Ectodermal cell (in vitro differentiated cells): ENCODE measurements at regions not wholly inside any gene's neighbourhood (a gene's known extent, or its start where the extent isn't known, plus 50 kb on each side); places are given as distances from the start of the nearest gene placed in this dataset.

ENCODE experiments used
- H3K27ac ChIP-seq: 2 replicates; pipeline ENCODE4 v1.7.0; 2013; ENCODE audit warnings: mild to moderate bottlenecking, low read depth, low read length; ENCODE audit not compliant: insufficient read depth, poor library complexity, severe bottlenecking
- H3K27me3 ChIP-seq: 2 replicates; pipeline ENCODE4 v1.7.0; 2013; ENCODE audit warnings: mild to moderate bottlenecking, low read length; ENCODE audit not compliant: insufficient read depth, control insufficient read depth, poor library complexity, severe bottlenecking
- H3K36me3 ChIP-seq: one replicate; pipeline ENCODE4 v1.7.0; 2013; ENCODE audit warnings: low read length; ENCODE audit not compliant: control insufficient read depth, insufficient read depth
- H3K4me1 ChIP-seq: one replicate; pipeline ENCODE4 v1.7.0; 2013; ENCODE audit warnings: low read length; ENCODE audit not compliant: control insufficient read depth, insufficient read depth
- H3K4me3 ChIP-seq: 2 replicates; pipeline ENCODE4 v1.7.0; 2013; ENCODE audit warnings: low read depth, low read length, control low read depth; ENCODE audit not compliant: insufficient read depth
- H3K9me3 ChIP-seq: 2 replicates; pipeline ENCODE4 v1.7.0; 2013; ENCODE audit warnings: mild to moderate bottlenecking, low read length, moderate library complexity; ENCODE audit not compliant: control insufficient read depth
- WGBS, 2 experiments: methylation state at CpG; one replicate each; pipeline ENCODE4 v1.1.7; 2013; ENCODE audit warnings: missing lambda C conversion rate in 2 of 2; 5-methylcytosine and 5-hydroxymethylcytosine counted together

DNA sequence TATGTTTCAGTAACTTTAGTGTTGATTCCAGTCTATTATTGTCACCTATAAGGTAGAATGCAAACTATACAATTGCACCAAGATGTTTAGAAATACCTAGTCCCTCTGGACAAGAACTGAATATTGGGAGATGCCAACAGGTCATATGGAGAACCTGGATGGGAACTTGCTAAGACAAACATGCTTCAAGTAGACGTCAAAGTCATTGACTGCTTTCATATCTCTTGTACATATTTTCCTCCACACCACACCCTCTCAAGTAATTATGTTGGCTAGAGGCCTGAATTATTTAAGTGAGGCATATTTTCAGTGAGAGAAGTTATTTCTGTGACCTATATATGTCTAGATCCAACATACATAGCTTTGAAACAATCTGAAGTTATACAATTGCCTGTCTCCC lies 453.3 kb downstream of the ELAVL2 start:
- no peaks in the 10 kb centered on the region for H3K4me1 ChIP-seq
- H3K27ac ChIP-seq, result no peak overlapping the region
- H3K4me3 ChIP-seq, result no peak overlapping the region
- no peaks in the 10 kb centered on the region for H3K36me3 ChIP-seq
- H3K9me3 ChIP-seq, result no peaks in the 10 kb centered on the region
- H3K27me3 ChIP-seq, result no peaks in the 10 kb centered on the region
- WGBS, 2 experiments, result no CpG with 5 or more reads among the region's 1 CpG

DNA sequence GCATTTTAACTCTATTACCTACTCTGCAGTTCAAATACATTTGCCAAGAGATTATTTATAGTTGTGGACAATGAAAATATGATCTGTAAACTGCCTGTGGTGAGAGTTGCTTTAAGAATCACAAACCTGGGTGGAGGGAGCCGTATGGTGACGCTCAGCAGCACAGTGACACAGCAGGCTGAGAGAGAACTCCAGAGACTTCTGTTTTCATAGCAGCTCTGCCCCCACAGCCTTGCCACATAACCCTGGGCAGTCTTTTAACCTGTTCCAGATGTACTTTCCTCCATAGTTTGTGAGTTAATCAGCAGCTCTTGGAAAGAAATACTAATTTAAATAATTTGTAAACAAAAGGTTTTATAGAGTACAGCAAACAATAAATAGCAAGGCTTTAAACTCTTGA lies 450.5 kb downstream of the ELAVL2 start:
- no peaks in the 10 kb centered on the region for H3K4me1 ChIP-seq
- H3K27ac ChIP-seq, result no peak overlapping the region
- no peaks in the 10 kb centered on the region for H3K9me3 ChIP-seq
- H3K27me3 ChIP-seq, result no peaks in the 10 kb centered on the region
- H3K4me3 ChIP-seq, result no peak overlapping the region
- no peaks in the 10 kb centered on the region for H3K36me3 ChIP-seq
- no CpG with 5 or more reads among the region's 2 CpGs for WGBS, 2 experiments

DNA sequence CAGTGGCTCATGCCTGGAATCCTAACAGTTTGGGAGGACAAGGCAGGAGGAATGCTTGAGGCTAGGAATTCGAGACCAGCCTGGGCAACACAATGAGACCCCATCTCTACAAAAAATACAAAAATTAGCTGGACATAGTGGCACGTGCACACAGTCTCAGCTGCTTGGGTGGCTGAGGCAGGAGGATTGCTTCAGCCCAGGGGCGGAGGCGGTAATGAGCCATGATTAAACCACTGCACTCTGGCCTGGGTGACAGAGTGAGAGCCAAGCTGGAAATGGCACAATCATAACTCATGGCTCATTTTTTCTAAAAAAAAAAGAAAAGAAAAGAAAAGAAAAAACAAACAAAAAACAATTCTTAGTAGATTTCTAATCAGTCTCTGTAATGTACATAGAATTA lies 446.2 kb downstream of the ELAVL2 start:
- H3K9me3 ChIP-seq, result no peaks in the 10 kb centered on the region
- no peaks in the 10 kb centered on the region for H3K4me1 ChIP-seq
- no peak overlapping the region for H3K4me3 ChIP-seq
- no peaks in the 10 kb centered on the region for H3K27me3 ChIP-seq
- H3K36me3 ChIP-seq, result no peaks in the 10 kb centered on the region
- WGBS, 2 experiments, result 93 to 97% methylated on average over 4 of the region's 4 CpGs
- H3K27ac ChIP-seq, result no peak overlapping the region

GRCh38 chr9:23380821-23381220 lies 445.2 kb downstream of the ELAVL2 start:
- Histone ChIP-seq H3K36me3 (no peaks in the 10 kb centered on the region), H3K9me3 (no peaks in the 10 kb centered on the region), H3K27ac (no peak overlapping the region), H3K4me3 (no peak overlapping the region), H3K4me1 (no peaks in the 10 kb centered on the region), H3K27me3 (no peaks in the 10 kb centered on the region)

GRCh38 chr9:23382418-23382817 lies 443.6 kb downstream of the ELAVL2 start:
- no peaks in the 10 kb centered on the region for H3K4me1 ChIP-seq
- H3K4me3 ChIP-seq, result no peak overlapping the region
- no peak overlapping the region for H3K27ac ChIP-seq
- WGBS, 2 experiments, result 89 to 91% methylated on average over 2 of the region's 2 CpGs
- H3K36me3 ChIP-seq, result no peaks in the 10 kb centered on the region
- no peaks in the 10 kb centered on the region for H3K9me3 ChIP-seq
- H3K27me3 ChIP-seq, result no peaks in the 10 kb centered on the region

- WGBS, 2 experiments, result 93 to 95% methylated on average over 4 of the region's 4 CpGs
- H3K4me1 ChIP-seq, result no peaks in the 10 kb centered on the region
- no peaks in the 10 kb centered on the region for H3K9me3 ChIP-seq
- no peak overlapping the region for H3K4me3 ChIP-seq
- no peaks in the 10 kb centered on the region for H3K27me3 ChIP-seq
- no peak overlapping the region for H3K27ac ChIP-seq
- no peaks in the 10 kb centered on the region for H3K36me3 ChIP-seq
Observed at GRCh38 chr9:23394189-23394588, 431.9 kb downstream of the ELAVL2 start.

DNA sequence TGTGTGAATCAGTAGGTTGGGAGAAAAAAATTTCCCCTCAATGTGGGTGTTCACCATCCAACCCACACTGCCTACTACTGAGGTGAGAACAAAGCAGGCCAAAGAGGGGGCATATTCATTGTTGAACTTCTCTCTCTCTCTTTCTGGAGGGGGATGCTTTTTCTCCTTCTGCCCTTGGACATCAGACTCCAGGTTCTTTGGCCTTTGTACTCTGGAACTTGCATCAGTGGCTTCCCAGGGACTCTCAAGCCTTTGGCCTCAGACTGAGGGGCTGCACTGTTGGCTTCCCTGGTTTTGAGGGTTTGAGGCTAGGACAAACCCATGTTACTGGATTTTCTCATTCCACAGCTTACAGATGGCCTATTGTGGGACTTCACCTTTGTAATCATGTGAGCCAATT lies 417.2 kb downstream of the ELAVL2 start:
- no peaks in the 10 kb centered on the region for H3K9me3 ChIP-seq
- H3K27ac ChIP-seq, result no peak overlapping the region
- no peak overlapping the region for H3K4me3 ChIP-seq
- no peaks in the 10 kb centered on the region for H3K27me3 ChIP-seq
- no peaks in the 10 kb centered on the region for H3K36me3 ChIP-seq
- H3K4me1 ChIP-seq, result no peaks in the 10 kb centered on the region

DNA sequence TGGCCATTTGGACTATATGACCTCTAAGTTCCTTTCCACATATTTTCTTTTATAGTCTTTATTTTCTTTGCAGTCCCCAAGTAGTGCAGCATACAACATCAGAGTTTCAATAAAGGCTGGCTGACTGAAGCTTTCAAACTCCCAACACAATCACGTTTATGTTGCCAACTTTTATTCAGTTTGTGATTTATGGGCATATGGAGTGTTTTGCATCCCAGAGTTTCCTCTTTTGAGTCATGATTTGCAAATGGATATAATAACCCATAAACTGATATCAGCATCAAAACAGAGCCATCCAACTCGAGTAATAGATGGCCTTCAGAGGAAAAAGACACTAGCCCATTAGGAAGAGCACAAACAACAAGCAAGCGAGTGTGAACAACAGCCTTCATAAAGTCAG lies 414.0 kb downstream of the ELAVL2 start:
- H3K27me3 ChIP-seq, result no peaks in the 10 kb centered on the region
- 89 to 90% methylated on average over 3 of the region's 3 CpGs for WGBS, 2 experiments
- H3K4me3 ChIP-seq, result no peak overlapping the region
- H3K27ac ChIP-seq, result no peak overlapping the region
- H3K4me1 ChIP-seq, result no peaks in the 10 kb centered on the region
- no peaks in the 10 kb centered on the region for H3K9me3 ChIP-seq
- no peaks in the 10 kb centered on the region for H3K36me3 ChIP-seq

DNA sequence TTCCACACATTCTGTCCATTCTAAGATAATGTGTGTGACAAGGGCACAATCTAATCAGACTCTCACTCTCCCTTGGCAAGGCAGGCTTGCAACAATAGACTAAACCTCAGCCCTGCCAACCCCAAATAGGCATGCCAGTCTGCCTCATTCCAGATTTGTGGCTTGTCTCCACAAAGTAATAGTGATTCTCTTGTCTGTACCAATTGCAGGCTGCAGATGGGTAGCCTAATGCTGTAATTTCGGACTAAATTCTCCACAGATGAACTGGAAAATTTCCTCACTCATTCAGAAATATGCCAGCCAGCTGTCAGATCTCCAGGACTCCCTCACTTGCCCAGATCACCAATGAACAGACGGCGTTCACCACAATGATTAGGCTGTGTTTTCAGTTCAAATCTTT lies 413.6 kb downstream of the ELAVL2 start:
- Histone ChIP-seq H3K36me3 (no peaks in the 10 kb centered on the region), H3K9me3 (no peaks in the 10 kb centered on the region), H3K4me3 (no peak overlapping the region), H3K27me3 (no peaks in the 10 kb centered on the region), H3K4me1 (no peaks in the 10 kb centered on the region), H3K27ac (no peak overlapping the region)
- WGBS, 2 experiments, result 97 to 99% methylated on average over 3 of the region's 3 CpGs

DNA sequence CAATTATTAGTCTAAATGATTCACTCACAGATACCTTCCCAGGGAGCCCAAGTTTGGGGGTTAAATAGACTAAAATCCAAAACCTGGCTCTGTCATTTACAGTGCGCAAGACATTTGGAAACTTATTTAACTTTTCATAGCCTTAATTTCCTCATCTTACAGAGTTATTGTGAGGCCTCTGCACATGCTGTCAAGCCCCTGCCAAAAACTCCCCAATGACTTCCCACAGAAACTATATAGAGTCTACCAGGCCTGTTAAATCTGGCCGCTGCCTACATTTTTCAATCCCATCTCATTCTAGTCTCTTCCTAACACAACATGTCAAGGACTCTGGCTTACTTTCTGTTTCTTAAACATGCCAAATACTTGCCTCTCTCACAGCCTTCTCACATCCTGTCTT lies 412.5 kb downstream of the ELAVL2 start:
- 92 to 96% methylated on average over 2 of the region's 2 CpGs for WGBS, 2 experiments
- no peak overlapping the region for H3K4me3 ChIP-seq
- no peaks in the 10 kb centered on the region for H3K4me1 ChIP-seq
- H3K9me3 ChIP-seq, result no peaks in the 10 kb centered on the region
- no peak overlapping the region for H3K27ac ChIP-seq
- H3K27me3 ChIP-seq, result no peaks in the 10 kb centered on the region
- H3K36me3 ChIP-seq, result no peaks in the 10 kb centered on the region

DNA sequence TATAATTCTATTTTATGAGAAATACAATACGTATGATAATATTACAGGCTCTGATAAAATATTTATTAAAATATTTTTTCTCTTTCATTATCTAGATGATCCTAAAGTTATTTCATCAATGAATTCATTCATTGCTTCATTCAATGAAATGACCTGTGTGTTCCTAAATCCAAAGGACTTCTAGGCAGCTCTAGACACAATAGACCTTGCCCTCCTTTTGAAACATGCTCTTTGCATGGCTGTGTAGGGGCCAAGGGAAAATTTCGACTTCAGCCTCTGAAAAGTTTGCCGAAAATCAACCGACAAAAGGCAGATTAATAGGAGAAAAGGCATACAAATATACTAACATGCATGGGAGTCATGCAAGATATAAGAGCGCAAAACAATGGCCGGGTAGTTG lies 402.0 kb downstream of the ELAVL2 start:
- 96 to 98% methylated on average over 5 of the region's 6 CpGs for WGBS, 2 experiments
- Histone ChIP-seq H3K27me3 (no peaks in the 10 kb centered on the region), H3K9me3 (no peaks in the 10 kb centered on the region), H3K27ac (no peak overlapping the region), H3K4me1 (no peaks in the 10 kb centered on the region), H3K4me3 (no peak overlapping the region), H3K36me3 (no peaks in the 10 kb centered on the region)
